HG02885 (cell line): ENCODE measurements at regions not wholly inside any gene's neighbourhood (a gene's known extent, or its start where the extent isn't known, plus 50 kb on each side); places are given as distances from the start of the nearest gene placed in this dataset.
"Not testable (repeated sequence)": the region's sequence is repeated elsewhere in the genome, so short reads cannot be mapped to it uniquely, and the experiment has no call there.

ENCODE experiments used
- ATAC-seq: cut with Tn5 transposase; IDR thresholded peaks from one replicate; pipeline ENCODE4 v1.9.1; 2021; ENCODE audit warnings: mild to moderate bottlenecking; ENCODE audit not compliant: unreplicated experiment, poor library complexity

DNA sequence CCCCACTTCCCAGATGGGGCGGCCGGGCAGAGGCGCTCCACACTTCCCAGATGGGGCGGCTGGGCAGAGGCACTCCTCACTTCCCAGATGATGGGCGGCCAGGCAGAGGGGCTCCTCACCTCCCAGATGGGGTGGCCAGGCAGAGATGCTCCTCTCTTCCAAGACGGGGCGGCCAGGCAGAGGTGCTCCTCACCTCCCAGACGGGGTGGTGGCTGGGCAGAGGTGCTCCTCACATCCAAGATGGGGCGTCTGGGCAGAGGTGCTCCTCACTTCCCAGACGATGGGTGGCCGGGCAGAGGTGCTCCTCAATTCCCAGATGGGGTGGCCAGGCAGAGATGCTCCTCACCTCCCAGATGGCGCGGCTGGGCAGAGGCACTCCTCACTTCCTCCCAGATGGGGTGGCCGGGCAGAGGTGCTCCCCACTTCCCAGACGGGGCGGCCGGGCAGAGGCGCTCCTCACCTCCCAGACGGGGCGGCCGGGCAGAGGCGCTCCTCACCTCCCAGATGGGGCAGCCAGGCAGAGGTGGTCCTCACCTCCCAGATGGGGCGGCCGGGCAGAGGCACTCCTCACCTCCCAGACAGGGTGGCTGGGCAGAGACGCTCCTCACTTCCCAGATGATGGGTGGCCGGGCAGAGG lies 275.2 kb downstream of the LIPI start:
- not testable (repeated sequence) for ATAC-seq

DNA sequence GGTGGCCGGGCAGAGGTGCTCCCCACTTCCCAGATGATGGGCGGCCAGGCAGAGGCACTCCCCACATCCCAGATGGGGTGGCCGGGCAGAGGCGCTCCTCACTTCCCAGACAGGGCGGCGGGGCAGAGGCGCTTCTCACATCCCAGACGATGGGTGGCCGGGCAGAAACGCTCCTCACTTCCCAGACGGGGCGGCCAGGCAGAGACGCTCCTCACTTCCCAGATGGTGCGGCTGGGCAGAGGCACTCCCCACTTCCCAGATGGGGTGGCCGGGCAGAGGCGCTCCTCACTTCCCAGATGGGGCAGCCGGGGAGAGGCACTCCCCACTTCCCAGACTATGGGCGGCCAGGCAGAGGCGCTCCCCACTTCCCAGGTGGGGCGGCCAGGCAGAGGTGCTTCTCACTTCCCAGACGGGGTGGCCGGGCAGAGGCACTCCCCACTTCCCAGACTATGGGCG lies 275.8 kb downstream of the LIPI start:
- not testable (repeated sequence) for ATAC-seq

DNA sequence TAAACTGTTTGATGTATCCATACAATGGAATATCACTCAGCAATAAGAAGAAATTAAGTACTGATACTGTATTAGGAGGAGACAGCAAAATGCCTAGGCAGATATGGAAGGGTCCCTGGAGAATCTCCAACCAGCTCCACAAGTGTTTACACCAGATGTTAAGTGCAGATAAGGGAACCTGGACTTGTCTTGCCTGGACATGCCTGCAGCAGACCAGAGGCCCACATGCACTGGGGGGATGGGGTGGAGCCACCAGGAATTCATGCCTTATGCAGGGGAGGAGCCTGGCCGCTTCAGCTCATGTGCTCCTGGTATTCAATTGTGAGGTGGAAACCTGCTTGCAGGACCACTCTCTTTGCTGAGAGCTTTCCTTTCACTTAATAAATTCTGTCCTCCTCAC lies 287.6 kb downstream of the LIPI start:
- not testable (repeated sequence) for ATAC-seq

DNA sequence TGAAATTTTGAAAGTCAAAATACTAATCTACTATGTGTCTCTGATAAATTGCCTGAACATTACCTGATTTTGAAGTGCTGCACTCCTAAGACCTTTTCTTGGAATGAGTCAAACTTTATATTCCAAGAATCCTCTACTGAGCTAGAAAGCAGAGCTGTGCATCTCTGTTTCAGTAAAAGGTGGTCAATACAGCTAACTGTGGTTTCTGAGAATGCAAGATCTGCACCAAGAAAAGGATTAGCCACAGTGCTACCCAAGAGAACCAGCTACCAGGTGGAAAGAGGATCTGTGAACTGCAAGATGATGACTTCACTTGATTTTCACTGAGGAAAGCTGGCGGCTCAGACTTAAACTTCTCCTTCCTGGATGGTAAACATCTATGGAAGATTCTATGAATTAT lies 289.3 kb downstream of the LIPI start:
- not testable (repeated sequence) for ATAC-seq

DNA sequence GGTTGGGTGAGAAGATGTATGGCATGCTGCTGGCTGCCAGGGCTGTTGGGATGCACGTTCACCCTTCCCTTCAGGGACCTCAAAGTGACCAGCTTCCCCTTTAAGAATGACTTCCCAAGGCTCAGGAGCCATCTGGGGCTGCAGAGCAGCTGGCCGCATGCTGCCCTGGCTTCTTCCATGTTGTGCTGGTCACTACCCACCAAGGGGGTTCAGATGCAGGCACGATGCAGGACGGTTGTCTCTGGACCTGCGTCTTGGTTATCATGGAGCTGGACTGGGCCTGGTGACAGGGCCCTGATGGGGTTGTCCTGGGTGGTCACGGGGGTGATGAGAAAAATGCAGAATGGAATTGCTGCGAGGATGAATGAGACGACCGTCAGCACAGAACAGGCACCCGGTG lies 297.8 kb downstream of the POTED start:
- ATAC-seq, result not testable (repeated sequence)

DNA sequence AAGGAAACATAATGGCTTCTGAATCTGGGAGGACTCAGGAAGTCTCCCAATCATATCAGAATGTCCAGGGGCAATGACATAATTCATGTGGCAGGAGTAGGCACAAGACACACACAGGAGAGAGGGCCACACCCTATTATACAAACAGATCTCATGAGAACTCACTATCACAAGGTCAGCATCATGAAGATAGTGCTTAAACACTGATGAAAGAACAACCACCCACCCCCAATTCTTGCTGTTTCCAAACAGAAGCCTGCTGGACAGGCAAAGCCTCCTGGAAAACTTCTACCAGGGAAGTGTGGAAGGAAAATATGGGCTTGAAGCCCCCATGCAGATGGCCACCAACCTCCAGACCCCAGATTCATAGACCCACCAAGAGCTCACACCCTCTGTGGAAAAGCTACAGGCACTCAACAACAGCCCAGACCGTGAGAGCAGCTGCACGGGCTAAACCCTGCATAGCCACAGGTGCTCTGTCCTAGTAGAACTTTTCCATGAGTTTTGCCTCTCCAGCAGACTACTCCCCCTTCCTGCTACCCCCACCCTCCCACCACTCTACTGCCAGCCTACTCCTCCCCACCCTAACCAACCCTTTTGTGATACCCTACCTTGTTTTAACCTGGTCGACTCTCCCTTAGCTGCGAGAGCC lies 287.1 kb downstream of the POTED start:
- ATAC-seq, result not testable (repeated sequence)

DNA sequence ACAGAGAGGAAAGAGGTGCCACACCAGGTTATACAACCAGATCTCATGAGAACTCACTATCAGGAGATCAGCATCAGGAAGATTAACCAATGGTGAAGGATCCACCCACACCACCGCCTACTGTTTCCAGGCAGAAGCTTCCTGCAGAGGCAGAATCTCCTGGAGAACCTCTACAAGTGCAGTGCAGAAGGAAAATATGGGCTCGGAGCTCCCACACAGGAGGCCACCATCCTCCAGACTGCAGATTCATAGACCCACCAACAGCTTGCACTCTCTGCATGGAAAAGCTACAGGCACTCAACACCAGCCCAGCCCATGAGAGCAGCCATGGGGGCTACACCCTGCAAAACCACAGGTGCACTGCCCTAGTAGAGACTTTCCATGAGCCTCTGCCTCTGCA lies 284.0 kb downstream of the POTED start:
- not testable (repeated sequence) for ATAC-seq

DNA sequence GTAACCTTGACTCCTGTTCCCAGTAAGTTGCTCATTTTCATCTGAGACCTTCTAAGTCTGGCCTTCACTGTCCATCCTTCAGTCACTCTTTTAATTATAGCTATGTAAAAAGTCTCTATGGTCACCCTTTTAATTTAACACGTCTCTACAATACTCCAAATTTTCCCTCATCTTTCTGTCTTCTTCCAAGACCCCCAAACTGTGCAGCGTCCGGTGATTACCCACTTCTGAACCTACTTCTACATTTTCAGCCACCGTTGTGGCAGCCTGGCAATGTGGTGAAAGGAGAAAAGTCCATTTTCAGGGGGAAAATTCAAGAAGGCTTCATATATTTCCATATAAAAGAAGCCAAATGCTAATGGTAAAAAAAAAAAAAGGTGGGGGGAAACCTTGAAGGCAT lies 283.4 kb downstream of the POTED start:
- not testable (repeated sequence) for ATAC-seq

DNA sequence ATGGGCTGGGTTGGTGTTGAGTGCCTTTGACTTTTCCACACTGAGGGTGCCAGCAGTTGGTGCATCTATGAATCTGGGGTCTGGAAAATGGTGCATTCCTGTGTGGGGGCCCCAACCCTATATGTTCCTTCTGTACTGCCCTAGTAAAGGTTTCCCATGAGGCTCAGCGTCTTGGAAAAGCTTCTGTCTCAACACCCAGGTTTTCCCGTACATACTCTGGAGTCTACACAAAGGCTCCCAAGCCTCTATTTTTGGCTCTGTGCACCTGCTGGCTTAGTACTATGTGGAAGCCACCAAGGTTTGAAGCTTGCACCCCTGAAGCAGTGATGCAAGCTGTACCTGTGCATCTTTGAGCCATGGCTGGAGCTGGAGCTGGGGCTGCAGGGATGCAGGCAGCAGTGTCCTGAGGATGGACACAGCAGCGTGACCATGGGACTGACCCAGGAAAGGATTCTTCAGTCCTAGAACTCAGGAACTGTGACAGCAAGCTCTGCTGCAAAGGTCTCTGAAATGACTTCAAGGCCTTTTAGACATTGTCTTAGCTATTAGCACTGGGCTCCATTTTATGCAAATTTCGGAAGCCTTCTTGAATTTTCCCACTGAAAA lies 282.7 kb downstream of the POTED start:
- not testable (repeated sequence) for ATAC-seq

DNA sequence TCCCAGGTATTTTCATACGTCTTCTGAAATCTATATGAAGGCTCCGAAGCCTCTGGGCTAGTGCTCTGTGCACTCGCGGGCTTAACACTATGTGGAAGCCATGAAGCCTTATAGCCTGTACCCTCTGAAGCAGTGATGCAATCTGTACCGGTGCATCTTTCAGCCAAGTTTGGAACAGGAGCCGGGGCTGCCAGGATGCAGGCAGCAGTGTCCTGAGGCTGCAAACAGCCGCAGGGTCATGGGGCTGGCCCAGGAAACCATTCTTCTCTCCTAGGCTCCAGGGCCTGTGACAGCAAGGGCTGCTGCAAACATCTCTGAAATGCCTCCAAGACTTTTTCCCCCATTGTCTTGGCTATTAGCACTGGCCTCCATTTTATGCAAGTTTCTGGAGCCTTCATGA lies 279.6 kb downstream of the POTED start:
- not testable (repeated sequence) for ATAC-seq

DNA sequence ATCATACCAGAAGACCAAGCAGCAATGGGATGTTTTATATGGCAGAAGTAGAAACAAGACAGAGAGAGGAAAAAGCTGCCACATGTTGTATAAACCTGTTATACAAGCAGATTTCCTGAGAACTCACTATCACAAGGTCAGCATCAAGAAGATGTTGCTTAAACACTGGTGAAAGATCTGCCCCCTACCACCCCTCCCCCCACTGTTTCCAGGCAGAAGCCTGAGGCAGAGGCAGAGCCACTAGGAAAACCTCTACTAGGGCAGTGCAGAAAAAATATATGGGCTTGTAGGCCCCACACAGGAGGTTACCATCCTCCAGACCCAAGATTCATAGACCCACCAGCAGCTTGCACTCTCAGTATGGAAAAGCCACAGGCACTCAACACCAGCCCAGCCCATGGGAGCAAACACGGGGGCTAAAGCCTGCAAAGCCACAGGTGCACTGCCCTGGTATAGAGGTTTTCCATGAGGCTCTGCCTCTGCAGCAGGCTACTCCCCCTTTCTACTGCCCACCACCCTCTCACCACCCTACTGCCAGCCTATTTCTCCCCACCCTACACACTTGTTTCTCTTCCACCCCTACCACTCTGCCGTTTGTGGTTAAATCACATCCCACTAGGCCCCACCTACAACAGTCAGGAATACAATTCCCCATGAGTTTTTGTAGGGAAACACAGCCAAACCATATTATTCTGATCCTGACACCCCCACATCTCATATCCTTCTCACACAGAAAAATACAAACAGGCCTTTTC lies 274.2 kb downstream of the POTED start:
- not testable (repeated sequence) for ATAC-seq

DNA sequence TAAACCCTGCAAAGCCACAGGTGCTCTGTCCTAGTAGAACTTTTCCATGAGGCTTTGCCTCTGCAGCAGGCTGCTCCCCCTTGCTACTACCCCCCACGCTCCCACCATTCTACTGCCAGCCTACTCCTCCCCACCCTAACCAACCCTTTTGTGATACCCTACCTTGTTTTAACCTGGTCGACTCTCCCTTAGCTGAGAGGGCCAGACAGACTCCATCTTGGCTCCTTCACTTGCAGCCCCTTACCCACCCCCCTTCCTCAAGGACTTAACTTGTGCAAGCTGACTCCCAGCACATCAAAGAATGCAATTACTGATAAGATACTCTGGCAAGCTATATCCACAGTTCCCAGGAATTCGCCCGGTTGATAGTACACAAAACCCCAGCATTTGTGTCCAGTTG lies 267.9 kb downstream of the POTED start:
- ATAC-seq, result not testable (repeated sequence)

DNA sequence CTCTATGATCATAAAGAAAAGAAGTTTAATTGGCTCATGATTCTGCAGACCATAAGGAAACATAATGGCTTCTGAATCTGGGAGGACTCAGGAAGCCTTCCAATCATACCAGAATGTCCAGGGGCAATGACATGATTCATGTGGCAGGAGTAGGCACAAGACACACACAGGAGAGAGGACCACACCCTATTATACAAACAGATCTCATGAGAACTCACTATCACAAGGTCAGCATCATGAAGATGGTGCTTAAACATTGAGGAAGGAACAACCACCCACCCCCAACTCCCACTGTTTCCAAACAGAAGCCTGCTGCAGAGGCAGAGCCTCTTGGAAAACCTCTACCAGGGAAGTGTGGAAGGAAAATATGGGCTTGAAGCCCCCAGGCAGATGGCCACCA lies 267.4 kb downstream of the POTED start:
- not testable (repeated sequence) for ATAC-seq

DNA sequence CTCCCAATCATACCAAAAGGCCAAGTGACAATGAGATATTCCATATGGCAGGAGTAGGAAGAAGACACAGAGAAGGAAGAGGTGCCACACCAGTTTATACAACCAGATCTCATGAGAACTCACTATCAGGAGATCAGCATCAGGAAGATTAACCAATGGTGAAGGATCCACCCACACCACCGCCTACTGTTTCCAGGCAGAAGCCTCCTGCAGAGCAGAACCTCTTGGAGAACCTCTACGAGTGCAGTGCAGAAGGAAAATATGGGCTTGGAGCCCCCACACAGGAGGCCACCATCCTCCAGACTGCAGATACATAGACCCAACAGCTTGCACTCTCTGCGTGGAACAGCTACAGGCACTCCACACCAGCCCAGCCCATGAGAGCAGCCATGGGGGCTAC lies 264.4 kb downstream of the POTED start:
- not testable (repeated sequence) for ATAC-seq

DNA sequence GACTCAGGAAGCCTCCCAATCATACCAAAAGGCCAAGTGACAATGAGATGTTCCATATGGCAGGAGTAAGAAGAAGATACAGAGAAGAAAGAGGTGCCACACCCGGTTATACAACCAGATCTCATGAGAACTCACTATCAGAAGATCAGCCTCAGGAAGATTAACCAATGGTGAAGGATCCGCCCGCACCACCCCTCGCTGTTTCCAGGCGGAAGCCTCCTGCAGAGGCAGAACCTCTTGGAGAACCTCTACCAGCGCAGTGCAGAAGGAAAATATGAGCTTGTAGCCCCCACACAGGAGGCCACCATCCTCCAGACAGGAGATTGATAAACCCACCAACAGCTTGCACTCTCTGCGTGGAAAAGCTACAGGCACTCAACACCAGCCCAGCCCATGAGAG lies 245.1 kb downstream of the POTED start:
- no peak for ATAC-seq

DNA sequence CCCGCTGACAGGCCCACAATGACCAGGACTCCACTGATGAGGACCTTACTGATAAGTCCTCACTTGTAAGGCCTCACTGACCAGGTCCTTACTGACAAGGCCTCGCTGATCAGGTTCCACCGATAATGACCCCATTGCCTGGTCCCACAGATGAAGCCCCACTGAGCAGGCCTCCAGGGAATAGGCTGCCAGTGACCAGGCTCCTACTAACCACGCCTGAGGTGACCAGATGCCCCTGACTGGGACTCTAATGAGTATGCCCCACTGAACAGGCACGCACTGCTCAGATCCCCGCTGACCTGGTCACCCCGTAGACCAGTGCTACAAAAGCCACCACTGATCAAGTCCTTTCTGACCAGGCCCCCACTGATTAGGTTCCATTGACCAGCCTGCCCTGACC lies 241.2 kb downstream of the POTED start:
- ATAC-seq, result not testable (repeated sequence)

DNA sequence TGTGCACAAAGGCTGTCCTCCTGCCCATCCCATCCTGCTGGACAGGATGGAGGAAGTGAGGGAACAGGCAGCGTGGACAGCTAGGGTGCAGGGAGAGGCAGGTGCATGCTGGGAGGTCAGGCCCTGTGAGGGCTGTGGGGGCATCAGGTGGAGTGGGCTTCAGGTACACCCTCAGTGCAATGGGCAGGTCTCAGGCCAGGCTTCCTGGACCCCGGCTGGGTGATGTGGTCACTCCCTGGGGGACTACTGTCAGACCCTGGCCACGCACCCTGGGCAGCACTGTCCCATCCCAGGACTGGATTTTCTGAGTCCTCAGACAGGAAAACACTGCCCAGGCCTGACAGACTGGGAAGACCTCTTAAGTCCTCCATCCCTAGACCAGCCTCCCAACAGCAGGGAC lies 239.9 kb downstream of the POTED start:
- not testable (repeated sequence) for ATAC-seq

DNA sequence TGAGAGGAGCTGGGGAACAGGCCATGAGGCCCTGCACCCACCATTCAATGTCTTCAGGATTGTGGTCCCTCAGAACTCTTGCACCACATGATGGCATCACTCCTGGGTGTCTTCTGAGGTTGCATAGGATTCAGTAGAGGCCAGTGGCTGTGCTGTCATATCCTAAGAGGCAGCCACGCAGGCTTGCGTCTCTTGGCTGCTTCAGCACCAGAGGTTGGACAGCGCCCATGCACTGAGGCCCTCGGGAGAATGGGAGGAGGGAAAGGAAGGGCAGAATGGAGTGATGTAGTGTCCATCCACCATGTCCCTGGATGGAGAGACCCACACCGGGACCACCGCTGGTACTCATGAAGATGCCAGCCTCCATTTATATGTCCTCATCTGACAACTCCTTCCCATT lies 237.1 kb downstream of the POTED start:
- not testable (repeated sequence) for ATAC-seq

DNA sequence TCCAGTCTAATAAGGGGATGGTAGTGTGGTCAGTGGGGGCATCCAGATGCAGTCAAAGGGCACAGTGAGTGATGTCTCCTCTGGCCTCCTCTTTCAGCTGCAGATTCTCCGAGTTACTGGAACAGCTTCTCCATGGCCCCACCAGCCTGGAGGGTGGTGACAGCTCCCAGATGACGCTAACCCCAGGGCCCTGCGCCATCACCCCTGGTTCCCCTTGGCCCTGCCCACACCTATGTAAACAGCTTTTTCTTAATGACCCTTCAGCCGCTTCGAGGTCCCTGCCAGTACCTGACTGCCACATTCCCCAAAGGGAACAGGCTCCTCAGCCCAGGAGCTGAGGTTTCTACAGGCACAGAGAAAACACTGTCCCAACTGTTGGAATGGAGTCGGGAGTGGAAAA lies 235.0 kb downstream of the POTED start:
- not testable (repeated sequence) for ATAC-seq

DNA sequence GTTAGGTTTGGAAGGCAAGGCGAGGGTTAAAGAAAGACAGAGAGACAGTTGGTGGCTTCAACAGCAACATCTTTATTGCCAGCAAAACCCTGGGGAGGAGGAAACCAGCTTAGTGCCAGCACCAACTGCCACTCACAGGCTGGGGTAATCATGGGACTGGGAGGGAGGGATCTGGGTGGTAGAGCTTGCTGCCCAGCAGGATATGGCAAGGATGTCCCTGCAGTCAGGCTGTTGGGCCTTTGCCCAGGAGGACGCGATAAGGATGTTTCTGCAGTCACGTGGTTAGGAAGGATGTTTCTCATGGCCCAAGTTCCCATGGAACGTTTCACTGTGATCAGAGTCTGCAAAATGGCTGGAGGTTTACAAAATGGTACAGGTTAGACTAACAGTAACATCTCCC lies 233.5 kb downstream of the POTED start:
- not testable (repeated sequence) for ATAC-seq

DNA sequence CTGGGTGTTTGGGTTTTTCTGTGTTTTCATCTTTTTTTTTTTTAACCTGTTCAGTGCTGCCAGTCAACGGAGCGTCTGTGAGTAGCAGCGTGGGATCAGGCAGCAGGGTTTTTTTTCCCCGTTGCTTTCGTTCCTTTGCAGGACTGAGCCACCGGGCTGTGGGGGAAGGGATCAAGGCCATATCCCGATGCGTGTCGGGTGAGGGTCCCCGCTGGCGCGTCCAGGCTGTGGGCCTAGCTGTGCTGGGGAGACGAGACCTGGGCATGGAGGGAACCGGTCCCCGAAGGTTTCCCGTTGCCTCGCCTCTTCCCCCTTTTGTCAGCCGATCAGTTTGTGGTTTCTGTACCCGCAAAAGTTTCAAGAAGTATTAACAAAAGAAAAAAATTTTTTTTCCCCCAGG lies 218.1 kb downstream of the POTED start:
- ATAC-seq, result not testable (repeated sequence)
